ENCODE measurements at regions not wholly inside any gene's neighbourhood (a gene's known extent, or its start where the extent isn't known, plus 50 kb on each side); places are given as distances from the start of the nearest gene placed in this dataset.

DNA sequence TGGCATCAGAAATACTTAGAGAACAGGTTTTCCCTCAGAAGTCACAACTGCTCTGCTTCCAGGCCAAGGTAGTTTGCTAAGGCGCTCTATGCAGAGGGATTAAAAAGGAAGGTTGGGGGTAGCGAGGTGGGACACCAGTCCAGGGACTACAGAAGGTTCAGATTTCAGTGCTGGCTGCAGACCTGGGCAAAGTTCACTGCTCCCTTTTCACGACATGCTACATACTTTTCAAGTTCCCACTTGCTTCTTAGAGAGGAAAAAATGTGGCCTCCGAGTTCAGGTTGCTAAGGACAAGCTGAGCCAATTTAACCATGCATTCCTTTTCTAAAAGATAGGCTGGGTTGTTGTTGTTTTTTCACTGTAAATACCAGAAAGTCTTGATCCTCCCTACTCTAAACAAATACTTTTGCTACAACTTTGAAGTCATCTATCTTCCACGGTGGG, 158.6 kb upstream of the NR2F2 start:
- TF ChIP-seq EP300 (IDR thresholded peaks at IDR 0.05) (no peak), POLR2A (IDR thresholded peaks at IDR 0.05) (no peak), POLR2AphosphoS5 (IDR thresholded peaks at IDR 0.05) (no peak)
- TF ChIP-seq, protein P1, sequence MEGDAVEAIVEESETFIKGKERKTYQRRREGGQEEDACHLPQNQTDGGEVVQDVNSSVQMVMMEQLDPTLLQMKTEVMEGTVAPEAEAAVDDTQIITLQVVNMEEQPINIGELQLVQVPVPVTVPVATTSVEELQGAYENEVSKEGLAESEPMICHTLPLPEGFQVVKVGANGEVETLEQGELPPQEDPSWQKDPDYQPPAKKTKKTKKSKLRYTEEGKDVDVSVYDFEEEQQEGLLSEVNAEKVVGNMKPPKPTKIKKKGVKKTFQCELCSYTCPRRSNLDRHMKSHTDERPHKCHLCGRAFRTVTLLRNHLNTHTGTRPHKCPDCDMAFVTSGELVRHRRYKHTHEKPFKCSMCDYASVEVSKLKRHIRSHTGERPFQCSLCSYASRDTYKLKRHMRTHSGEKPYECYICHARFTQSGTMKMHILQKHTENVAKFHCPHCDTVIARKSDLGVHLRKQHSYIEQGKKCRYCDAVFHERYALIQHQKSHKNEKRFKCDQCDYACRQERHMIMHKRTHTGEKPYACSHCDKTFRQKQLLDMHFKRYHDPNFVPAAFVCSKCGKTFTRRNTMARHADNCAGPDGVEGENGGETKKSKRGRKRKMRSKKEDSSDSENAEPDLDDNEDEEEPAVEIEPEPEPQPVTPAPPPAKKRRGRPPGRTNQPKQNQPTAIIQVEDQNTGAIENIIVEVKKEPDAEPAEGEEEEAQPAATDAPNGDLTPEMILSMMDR (IDR thresholded peaks at IDR 0.05), result no peak

All from suprapubic skin (tissue), 4 donors.